Epithelial cell of proximal tubule (primary cell): ENCODE measurements at regions not wholly inside any gene's neighbourhood (a gene's known extent, or its start where the extent isn't known, plus 50 kb on each side); places are given as distances from the start of the nearest gene placed in this dataset.
"Not testable (repeated sequence)": the region's sequence is repeated elsewhere in the genome, so short reads cannot be mapped to it uniquely, and the experiment has no call there.

Experiments used
- DNase-seq: peaks from one replicate; pipeline ENCODE4 v3.0.0-alpha.2; 2011; ENCODE audit warnings: low read depth
- H3K4me3 ChIP-seq: 2 replicates; pipeline ENCODE4 v1.5.1; 2011; ENCODE audit warnings: low read depth, mild to moderate bottlenecking, low read length
- CTCF ChIP-seq: conservative IDR thresholded peaks from 2 replicates; pipeline ENCODE4 v1.5.1; 2012; ENCODE audit warnings: low read depth, mild to moderate bottlenecking, low read length

- not testable (repeated sequence) for DNase-seq, H3K4me3 ChIP-seq
These were observed 2730.6 kb downstream of the RPIA start for GRCh38 chr2:91422102-91422501.

- not testable (repeated sequence) for DNase-seq, H3K4me3 ChIP-seq
These were observed 2735.7 kb downstream of the RPIA start for GRCh38 chr2:91427148-91427547.

GRCh38 chr2:91441932-91442245, 2750.4 kb downstream of the RPIA start:
- peak overlapping the region; percentile 49 for H3K4me3 ChIP-seq
- DNase-seq, result not testable (repeated sequence)

- no peak for DNase-seq
- no peak for TF ChIP-seq CTCF
- peak overlapping the region; percentile 49 for H3K4me3 ChIP-seq
These were observed 2750.9 kb downstream of the RPIA start for GRCh38 chr2:91442246-91442905.

GRCh38 chr2:91442906-91443729, 2751.6 kb downstream of the RPIA start:
- H3K4me3 ChIP-seq, result peak overlapping the region; percentile 49
- DNase-seq, result not testable (repeated sequence)

- DNase-seq, H3K4me3 ChIP-seq: not testable (repeated sequence)
These were observed 2752.2 kb downstream of the RPIA start for GRCh38 chr2:91443730-91444115.

GRCh38 chr2:91445705-91446104, 2754.2 kb downstream of the RPIA start:
- not testable (repeated sequence) for H3K4me3 ChIP-seq, DNase-seq

GRCh38 chr2:91446489-91446888, 2755.0 kb downstream of the RPIA start:
- not testable (repeated sequence) for DNase-seq, H3K4me3 ChIP-seq

- not testable (repeated sequence) for DNase-seq, H3K4me3 ChIP-seq
These were observed 2755.4 kb downstream of the RPIA start for GRCh38 chr2:91446915-91447314.

- H3K4me3 ChIP-seq, DNase-seq: not testable (repeated sequence)
These were observed 2756.0 kb downstream of the RPIA start for GRCh38 chr2:91447508-91447907.

GRCh38 chr2:91462292-91462691, 2770.8 kb downstream of the RPIA start:
- DNase-seq, H3K4me3 ChIP-seq: not testable (repeated sequence)

- not testable (repeated sequence) for DNase-seq
These were observed 2771.5 kb downstream of the RPIA start for GRCh38 chr2:91463007-91463406.

GRCh38 chr2:91466780-91467363, 2775.4 kb downstream of the RPIA start:
- not testable (repeated sequence) for DNase-seq, H3K4me3 ChIP-seq

More at GRCh38 chr2:91463007-91463406, 2771.5 kb downstream of the RPIA start:
- H3K4me3 ChIP-seq, result not testable (repeated sequence)

GRCh38 chr2:91476244-91476935, 2784.9 kb downstream of the RPIA start:
- not testable (repeated sequence) for H3K4me3 ChIP-seq, DNase-seq

GRCh38 chr2:91476936-91477246, 2785.4 kb downstream of the RPIA start:
- DNase-seq, H3K4me3 ChIP-seq: not testable (repeated sequence)

- not testable (repeated sequence) for DNase-seq
- peak overlapping the region; percentile 49 for H3K4me3 ChIP-seq
These were observed 2785.8 kb downstream of the RPIA start for GRCh38 chr2:91477291-91477690.
